Neural cell (in vitro differentiated cells): ENCODE measurements at regions not wholly inside any gene's neighbourhood (a gene's known extent, or its start where the extent isn't known, plus 50 kb on each side); places are given as distances from the start of the nearest gene placed in this dataset.

ENCODE experiments used
- EP300 ChIP-seq: fragments of 450-650 bp; conservative IDR thresholded peaks from 2 replicates; pipeline ENCODE4 v1.6.1; 2014; ENCODE audit warnings: antibody characterized with exemption, mild to moderate bottlenecking, moderate library complexity; ENCODE audit not compliant: poor library complexity, severe bottlenecking
- EZH2 ChIP-seq: fragments of 200-600, 300-800 bp; shearing (Covaris generic), sonication (generic); IDR thresholded peaks from 2 replicates; pipeline ENCODE4 v1.6.1; 2014; ENCODE audit warnings: antibody characterized with exemption, low read length, borderline replicate concordance, mild to moderate bottlenecking; ENCODE audit not compliant: insufficient read depth, poor library complexity, severe bottlenecking
- POLR2AphosphoS5 ChIP-seq: IDR thresholded peaks from 2 replicates; pipeline ENCODE4 v1.6.1; 2012
- RAD21 ChIP-seq: fragments of 450-650 bp; conservative IDR thresholded peaks from 2 replicates; pipeline ENCODE4 v1.6.1; 2014; ENCODE audit warnings: antibody characterized with exemption, mild to moderate bottlenecking, moderate library complexity
- TF ChIP-seq, protein P1 (sequence below): fragments of 450-650 bp; IDR thresholded peaks from 2 replicates; pipeline ENCODE4 v1.5.1; 2014; ENCODE audit warnings: antibody characterized with exemption, mild to moderate bottlenecking, moderate library complexity; ENCODE audit not compliant: poor library complexity, severe bottlenecking

DNA sequence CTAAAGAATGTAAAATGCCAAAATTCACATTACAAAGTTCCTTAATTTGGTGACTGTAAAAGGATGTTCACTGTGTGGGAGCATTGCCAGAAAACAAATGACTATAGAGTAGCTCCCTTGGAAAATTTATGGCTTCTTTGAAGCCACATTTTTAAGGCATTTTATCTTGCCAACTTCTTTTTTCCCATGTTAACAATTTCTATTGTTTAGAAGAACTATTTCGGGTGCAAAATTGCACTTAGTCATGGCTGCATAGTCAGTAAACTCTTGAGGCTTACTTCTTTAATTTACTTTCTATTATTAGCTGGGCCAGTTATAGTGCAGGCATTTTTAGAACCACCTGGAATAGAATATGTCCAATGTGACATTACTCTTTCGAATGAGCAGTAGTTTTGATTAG lies 515.3 kb downstream of the JRKL start:
- TF ChIP-seq, protein P1, sequence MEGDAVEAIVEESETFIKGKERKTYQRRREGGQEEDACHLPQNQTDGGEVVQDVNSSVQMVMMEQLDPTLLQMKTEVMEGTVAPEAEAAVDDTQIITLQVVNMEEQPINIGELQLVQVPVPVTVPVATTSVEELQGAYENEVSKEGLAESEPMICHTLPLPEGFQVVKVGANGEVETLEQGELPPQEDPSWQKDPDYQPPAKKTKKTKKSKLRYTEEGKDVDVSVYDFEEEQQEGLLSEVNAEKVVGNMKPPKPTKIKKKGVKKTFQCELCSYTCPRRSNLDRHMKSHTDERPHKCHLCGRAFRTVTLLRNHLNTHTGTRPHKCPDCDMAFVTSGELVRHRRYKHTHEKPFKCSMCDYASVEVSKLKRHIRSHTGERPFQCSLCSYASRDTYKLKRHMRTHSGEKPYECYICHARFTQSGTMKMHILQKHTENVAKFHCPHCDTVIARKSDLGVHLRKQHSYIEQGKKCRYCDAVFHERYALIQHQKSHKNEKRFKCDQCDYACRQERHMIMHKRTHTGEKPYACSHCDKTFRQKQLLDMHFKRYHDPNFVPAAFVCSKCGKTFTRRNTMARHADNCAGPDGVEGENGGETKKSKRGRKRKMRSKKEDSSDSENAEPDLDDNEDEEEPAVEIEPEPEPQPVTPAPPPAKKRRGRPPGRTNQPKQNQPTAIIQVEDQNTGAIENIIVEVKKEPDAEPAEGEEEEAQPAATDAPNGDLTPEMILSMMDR = no peak
- TF ChIP-seq RAD21 = no peak
- no peak for TF ChIP-seq EP300
- TF ChIP-seq EZH2 = no peak
- TF ChIP-seq POLR2AphosphoS5 = no peak
